B cell (primary cell): ENCODE measurements at regions not wholly inside any gene's neighbourhood (a gene's known extent, or its start where the extent isn't known, plus 50 kb on each side); places are given as distances from the start of the nearest gene placed in this dataset.

Source experiments
- ATAC-seq: fragments of 200-7000 bp; cut with Tn5 transposase; one replicate; pipeline ENCODE4 v1.10.0; 2021; ENCODE audit warnings: low read depth, mild to moderate bottlenecking, moderate number of reproducible peaks, moderate library complexity
- CTCF ChIA-PET: fragments of 350-600 bp; sonication (Branson Sonifier 250); formaldehyde crosslinking; loops from one replicate; lab custom pipeline; 2021; ENCODE audit warnings: antibody characterized with exemption, inconsistent platforms; lab: Charles Lee
- POLR2A ChIA-PET: fragments of 350-600 bp; sonication (Branson Sonifier 250); formaldehyde crosslinking; loops from one replicate; lab custom pipeline; 2021; ENCODE audit warnings: antibody characterized with exemption; lab: Charles Lee
- DNase-seq: peaks from one replicate; pipeline ENCODE4 v3.0.0; 2013
- H2AFZ ChIP-seq: 2 replicates; pipeline ENCODE4 v1.6.1; 2012; ENCODE audit warnings: mild to moderate bottlenecking, low read depth, low read length; ENCODE audit not compliant: insufficient read depth, poor library complexity, severe bottlenecking
- H3K27ac ChIP-seq, 2 donors: 1 replicate in 1 of 2; 2 replicates in 1 of 2; pipeline ENCODE4 v1.5.1; 2012 to 2013; ENCODE audit warnings: low read length in 2 of 2, mild to moderate bottlenecking in 2 of 2, moderate library complexity in 1 of 2
- H3K27me3 ChIP-seq, 4 experiments: fragments of 200-600 bp in 1 of 4; sonication (generic) in 1 of 4; replicated peaks in 1 of 4; 1 replicate in 2 of 4; 2 replicates in 2 of 4; pipeline versions ENCODE4 v1.6.1 to v1.7.0; 2013 to 2016; ENCODE audit warnings: low read length in 3 of 4, mild to moderate bottlenecking in 2 of 4, mixed read lengths in 1 of 4, moderate library complexity in 1 of 4; ENCODE audit not compliant: insufficient read depth in 4 of 4, control insufficient read depth in 3 of 4; ENCODE audit errors: control extremely low read depth in 1 of 4
- H3K36me3 ChIP-seq, 2 experiments: replicated peaks in 1 of 2; 1 replicate in 1 of 2; 2 replicates in 1 of 2; pipeline versions ENCODE4 v1.6.1 to v1.7.1; 2013; ENCODE audit warnings: low read length in 1 of 2; ENCODE audit not compliant: insufficient read depth in 2 of 2, control insufficient read depth in 1 of 2; ENCODE audit errors: control extremely low read depth in 1 of 2, extremely low read depth in 1 of 2
- H3K4me1 ChIP-seq, 2 donors: fragments of 200-600 bp in 1 of 2; sonication (generic) in 1 of 2; 1 replicate in 1 of 2; 2 replicates in 1 of 2; pipeline versions ENCODE4 v1.5.1 to v1.6.1; 2013 to 2017; ENCODE audit warnings: low read length in 2 of 2; ENCODE audit not compliant: control insufficient read depth in 2 of 2, insufficient read depth in 2 of 2
- H3K4me2 ChIP-seq: replicated peaks from 2 replicates; pipeline ENCODE3; 2012; ENCODE audit warnings: mild to moderate bottlenecking, low read depth, low read length; ENCODE audit not compliant: poor library complexity, severe bottlenecking
- H3K4me3 ChIP-seq, 5 experiments: fragments of 200-600 bp in 1 of 5; sonication (generic) in 1 of 5; 1 replicate in 3 of 5; 2 replicates in 2 of 5; pipeline versions ENCODE4 v1.5.1 to v1.7.0; 2011 to 2016; ENCODE audit warnings: low read length in 4 of 5, mild to moderate bottlenecking in 4 of 5, low read depth in 2 of 5, control low read depth in 1 of 5, moderate library complexity in 1 of 5; ENCODE audit not compliant: insufficient read depth in 1 of 5; ENCODE audit errors: control extremely low read depth in 1 of 5, extremely low read depth in 1 of 5
- H3K79me2 ChIP-seq: fragments of 200-600 bp; sonication (generic); one replicate; pipeline ENCODE4 v1.6.0; 2016; ENCODE audit warnings: low read length; ENCODE audit not compliant: control insufficient read depth, insufficient read depth
- H3K9ac ChIP-seq: fragments of 200-600 bp; sonication (generic); 2 replicates; pipeline ENCODE4 v1.6.1; 2017; ENCODE audit warnings: mild to moderate bottlenecking, low read length, moderate library complexity
- H3K9me3 ChIP-seq, 3 donors: one replicate each; pipeline versions ENCODE4 v1.6.1 to v1.7.1; 2013; ENCODE audit warnings: low read length in 2 of 3; ENCODE audit not compliant: control insufficient read depth in 2 of 3, insufficient read depth in 1 of 3; ENCODE audit errors: control extremely low read depth in 1 of 3
- H4K20me1 ChIP-seq: 2 replicates; pipeline ENCODE4 v1.6.0; 2012; ENCODE audit warnings: mild to moderate bottlenecking, low read length; ENCODE audit not compliant: insufficient read depth, control insufficient read depth, poor library complexity, severe bottlenecking
- H3K27ac Mint-ChIP-seq: one replicate; pipeline ENCODE4 v1.8.0; 2021; ENCODE audit warnings: mixed read lengths
- H3K27me3 Mint-ChIP-seq: one replicate; pipeline ENCODE4 v1.8.0; 2021; ENCODE audit warnings: mixed read lengths
- H3K4me1 Mint-ChIP-seq: one replicate; pipeline ENCODE4 v1.8.0; 2021; ENCODE audit warnings: mixed read lengths
- H3K4me3 Mint-ChIP-seq: one replicate; pipeline ENCODE4 v1.8.0; 2021; ENCODE audit warnings: mixed read lengths
- H3K9me3 Mint-ChIP-seq: one replicate; pipeline ENCODE4 v1.8.0; 2022; ENCODE audit warnings: mixed read lengths; ENCODE audit not compliant: insufficient read depth
- EZH2 ChIP-seq: IDR thresholded peaks from 2 replicates; pipeline ENCODE4 v1.6.1; 2012; ENCODE audit warnings: borderline replicate concordance, low read depth, mild to moderate bottlenecking, moderate library complexity, low read length; ENCODE audit not compliant: insufficient read depth, poor library complexity, severe bottlenecking
- WGBS: methylation state at CpG from one replicate; pipeline ENCODE4 v1.1.5; 2013; ENCODE audit warnings: missing lambda C conversion rate; ENCODE audit not compliant: insufficient coverage; 5-methylcytosine and 5-hydroxymethylcytosine counted together
- intact Hi-C: fragments of 100-400 bp; cut with micrococcal nuclease; formaldehyde crosslinking; loops from one replicate; pipeline ENCODE4 v1.10.0; 2022
- TF ChIP-seq, protein P1 (sequence below): fragments of 200-600 bp; IDR thresholded peaks from one replicate; pipeline ENCODE4 v1.8.0; 2022; ENCODE audit warnings: antibody characterized with exemption, mild to moderate bottlenecking

DNA sequence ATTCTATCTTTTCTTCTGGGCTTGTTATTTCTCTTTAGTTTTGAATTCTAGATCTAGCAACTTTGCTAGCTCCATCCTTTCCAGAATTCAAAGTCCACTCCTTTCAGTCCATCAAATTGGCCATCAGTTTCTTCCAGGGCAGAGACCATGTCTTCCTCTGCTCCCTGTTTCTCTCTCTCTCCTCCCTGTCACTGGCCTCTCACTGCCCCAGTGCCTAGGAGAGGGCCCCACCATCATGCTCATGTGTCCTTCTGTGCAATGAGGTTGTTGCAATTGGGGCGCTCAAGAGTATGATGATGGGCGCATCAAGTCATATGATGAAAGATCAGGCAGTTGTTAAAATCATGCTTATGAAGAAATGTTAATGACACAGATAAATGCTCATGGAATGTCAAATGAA lies 159.2 kb upstream of the HS6ST1 start:
- H3K4me3 Mint-ChIP-seq = no peak overlapping the region

DNA sequence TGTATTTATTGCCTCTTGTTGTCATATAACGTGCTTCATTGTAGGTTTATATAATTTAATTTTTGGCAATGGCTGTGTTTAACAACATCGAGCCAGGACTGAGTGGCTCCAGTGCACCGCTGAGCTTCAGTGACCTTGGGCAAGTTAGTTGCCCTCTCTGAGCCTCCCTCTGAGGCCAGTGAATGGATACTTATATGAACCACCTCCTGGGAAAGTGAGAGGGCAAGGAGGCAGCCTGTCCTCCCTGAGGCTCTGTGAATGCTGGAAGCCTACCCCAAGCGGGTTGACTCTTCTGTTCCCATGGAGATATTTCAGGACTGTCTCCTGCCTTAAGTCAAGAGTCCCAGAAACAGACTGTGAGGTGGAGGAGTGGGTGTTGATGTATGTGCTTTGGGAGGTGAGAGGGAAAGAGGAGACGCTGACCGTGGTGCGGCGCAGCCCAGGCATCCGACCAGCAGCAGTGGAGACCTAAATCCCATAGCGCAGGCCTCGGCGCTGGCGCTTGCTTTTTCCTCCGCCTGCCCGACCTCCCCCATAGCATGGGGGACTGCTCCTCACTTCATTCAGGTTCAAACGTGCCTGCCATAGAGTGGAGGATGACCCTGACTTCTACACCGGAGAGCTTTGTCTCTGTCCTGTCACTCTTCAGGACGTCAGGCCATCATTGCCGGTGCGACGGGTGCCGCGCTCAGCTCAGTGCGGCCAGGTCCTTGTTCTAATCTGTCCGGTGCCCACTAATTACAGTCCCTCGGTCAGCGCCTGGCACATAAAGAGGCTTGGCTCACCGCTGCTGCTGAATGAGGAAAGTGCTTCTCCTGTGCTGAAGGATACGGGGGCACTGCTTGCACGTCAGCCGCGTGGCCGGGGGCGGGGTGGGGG lies 167.3 kb upstream of the HS6ST1 start:
- Histone ChIP-seq H3K9me3 (no peaks in the 10 kb centered on the region), H3K27ac (no peak overlapping the region), H3K4me2 (no peak overlapping the region), H3K4me1 (no peaks in the 10 kb centered on the region), H3K9ac (no peak overlapping the region), H3K79me2 (no peaks in the 10 kb centered on the region), H3K4me3 (no peak overlapping the region), H3K36me3 (no peaks in the 10 kb centered on the region), H4K20me1 (no peaks in the 10 kb centered on the region), H2AFZ (no peak overlapping the region), H3K27me3 (peaks cover 0 to 5% (median 0%) of the 10 kb centered on the region in 4 experiments)
- H3K27me3 Mint-ChIP-seq = peaks cover 11% of the 10 kb centered on the region
- 95% methylated on average over 33 of the region's 34 CpGs for WGBS
- no peak for DNase-seq
- no peak overlapping the region for H3K4me3 Mint-ChIP-seq
- H3K27ac Mint-ChIP-seq = no peak overlapping the region
- H3K4me1 Mint-ChIP-seq = no peaks in the 10 kb centered on the region
- intact Hi-C loops = no loop called here
- ChIA-PET CTCF (no interaction called here), POLR2A (no interaction called here)
- peaks cover 3% of the 10 kb centered on the region for H3K9me3 Mint-ChIP-seq
- TF ChIP-seq, protein P1, sequence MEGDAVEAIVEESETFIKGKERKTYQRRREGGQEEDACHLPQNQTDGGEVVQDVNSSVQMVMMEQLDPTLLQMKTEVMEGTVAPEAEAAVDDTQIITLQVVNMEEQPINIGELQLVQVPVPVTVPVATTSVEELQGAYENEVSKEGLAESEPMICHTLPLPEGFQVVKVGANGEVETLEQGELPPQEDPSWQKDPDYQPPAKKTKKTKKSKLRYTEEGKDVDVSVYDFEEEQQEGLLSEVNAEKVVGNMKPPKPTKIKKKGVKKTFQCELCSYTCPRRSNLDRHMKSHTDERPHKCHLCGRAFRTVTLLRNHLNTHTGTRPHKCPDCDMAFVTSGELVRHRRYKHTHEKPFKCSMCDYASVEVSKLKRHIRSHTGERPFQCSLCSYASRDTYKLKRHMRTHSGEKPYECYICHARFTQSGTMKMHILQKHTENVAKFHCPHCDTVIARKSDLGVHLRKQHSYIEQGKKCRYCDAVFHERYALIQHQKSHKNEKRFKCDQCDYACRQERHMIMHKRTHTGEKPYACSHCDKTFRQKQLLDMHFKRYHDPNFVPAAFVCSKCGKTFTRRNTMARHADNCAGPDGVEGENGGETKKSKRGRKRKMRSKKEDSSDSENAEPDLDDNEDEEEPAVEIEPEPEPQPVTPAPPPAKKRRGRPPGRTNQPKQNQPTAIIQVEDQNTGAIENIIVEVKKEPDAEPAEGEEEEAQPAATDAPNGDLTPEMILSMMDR = no peak
- TF ChIP-seq EZH2 = no peak
- ATAC-seq = no peak

More for the DNA sequence above, 159.2 kb upstream of the HS6ST1 start:
- no peaks in the 10 kb centered on the region for H3K36me3 ChIP-seq
- TF ChIP-seq, protein P1 = no peak
- no peak for TF ChIP-seq EZH2
- no peaks in the 10 kb centered on the region for H4K20me1 ChIP-seq
- H3K27me3 ChIP-seq = peaks cover 0 to 19% (median 0%) of the 10 kb centered on the region in 4 experiments
- peaks cover 0 to 3% (median 0%) of the 10 kb centered on the region in 3 donors for H3K9me3 ChIP-seq
- WGBS = no CpG with 5 or more reads among the region's 2 CpGs
- no peak overlapping the region for H3K4me2 ChIP-seq
- Mint-ChIP-seq H3K27ac (no peak overlapping the region), H3K4me1 (peaks cover 11% of the 10 kb centered on the region), H3K9me3 (peaks cover 3% of the 10 kb centered on the region), H3K27me3 (peaks cover 19% of the 10 kb centered on the region)
- H3K4me3 ChIP-seq = no peak overlapping the region
- POLR2A ChIA-PET = no interaction called here
- H3K27ac ChIP-seq = no peak overlapping the region
- peaks cover 10 to 12% of the 10 kb centered on the region in 2 donors for H3K4me1 ChIP-seq
- intact Hi-C loops = no loop called here
- no peaks in the 10 kb centered on the region for H3K79me2 ChIP-seq
- no peak overlapping the region for H3K9ac ChIP-seq
- CTCF ChIA-PET = no interaction called here
- DNase-seq (no peak), ATAC-seq (no peak)
- H2AFZ ChIP-seq = no peak overlapping the region
